ENCODE measurements at regions not wholly inside any gene's neighbourhood (a gene's known extent, or its start where the extent isn't known, plus 50 kb on each side); places are given as distances from the start of the nearest gene placed in this dataset.

GRCh38 chr18:10245031-10245845 lies 209.2 kb upstream of the APCDD1 start:
- no peak for TF ChIP-seq CTCF (conservative IDR thresholded peaks at IDR 0.05; ENCODE audit: low read depth in 2 of 2)
- TF ChIP-seq JUNB (IDR thresholded peaks at IDR 0.05; ENCODE audit: unreplicated experiment), result no peak
- TF ChIP-seq EZH2 (IDR thresholded peaks at IDR 0.05; ENCODE audit: low read depth, unreplicated experiment), result no peak
- no peak for TF ChIP-seq POLR2AphosphoS5 (IDR thresholded peaks at IDR 0.05; ENCODE audit: low read depth)
- no peak for TF ChIP-seq REST (IDR thresholded peaks at IDR 0.05; ENCODE audit: unreplicated experiment)
- TF ChIP-seq CREB1 (CRISPR knock-in tag; IDR thresholded peaks at IDR 0.05; ENCODE audit: low read depth), result no peak
- TF ChIP-seq EZH2phosphoT487 (IDR thresholded peaks at IDR 0.05; ENCODE audit: unreplicated experiment), result no peak
- no peak for TF ChIP-seq ZNF331 (CRISPR knock-in tag; IDR thresholded peaks at IDR 0.05; ENCODE audit: low read depth)
- TF ChIP-seq ZNF114 (CRISPR knock-in tag; IDR thresholded peaks at IDR 0.05), result no peak
- no peak for TF ChIP-seq NANOG (IDR thresholded peaks at IDR 0.05; ENCODE audit: borderline replicate concordance)
